ENCODE measurements at regions not wholly inside any gene's neighbourhood (a gene's known extent, or its start where the extent isn't known, plus 50 kb on each side); places are given as distances from the start of the nearest gene placed in this dataset.

GRCh38 chr3:73917643-73918042, 292.9 kb upstream of the PDZRN3 start:
- H3K4me3 ChIP-seq (ENCODE audit: low read depth, low read length) = no peak overlapping the region
- TF ChIP-seq CTCF (IDR thresholded peaks at IDR 0.05; ENCODE audit: insufficient read depth, low read length) = no peak

GRCh38 chr3:73915886-73916285, 291.1 kb upstream of the PDZRN3 start:
- no peak overlapping the region for H3K4me3 ChIP-seq (ENCODE audit: low read depth, low read length)
- TF ChIP-seq CTCF (IDR thresholded peaks at IDR 0.05; ENCODE audit: insufficient read depth, low read length) = no peak
- DNase-seq (ENCODE audit: low read depth) = no peak

More at GRCh38 chr3:73917643-73918042, 292.9 kb upstream of the PDZRN3 start:
- DNase-seq (ENCODE audit: low read depth) = no peak

GRCh38 chr3:73908218-73908617, 283.5 kb upstream of the PDZRN3 start:
- H3K4me3 ChIP-seq (ENCODE audit: low read depth, low read length) = no peak overlapping the region
- TF ChIP-seq CTCF (IDR thresholded peaks at IDR 0.05; ENCODE audit: insufficient read depth, low read length) = no peak
- no peak for DNase-seq (ENCODE audit: low read depth)

- no peak for DNase-seq (ENCODE audit: low read depth)
- TF ChIP-seq CTCF (IDR thresholded peaks at IDR 0.05; ENCODE audit: insufficient read depth, low read length) = no peak
Observed at GRCh38 chr3:73901686-73902085, 276.9 kb upstream of the PDZRN3 start.

GRCh38 chr3:73894474-73895213, 269.9 kb upstream of the PDZRN3 start:
- no peak for DNase-seq (ENCODE audit: low read depth)

More at GRCh38 chr3:73901686-73902085, 276.9 kb upstream of the PDZRN3 start:
- no peak overlapping the region for H3K4me3 ChIP-seq (ENCODE audit: low read depth, low read length)

GRCh38 chr3:73893089-73893488, 268.3 kb upstream of the PDZRN3 start:
- no peak for TF ChIP-seq CTCF (IDR thresholded peaks at IDR 0.05; ENCODE audit: insufficient read depth, low read length)
- DNase-seq (ENCODE audit: low read depth) = no peak
- no peak overlapping the region for H3K4me3 ChIP-seq (ENCODE audit: low read depth, low read length)

More at GRCh38 chr3:73894474-73895213, 269.9 kb upstream of the PDZRN3 start:
- TF ChIP-seq CTCF (IDR thresholded peaks at IDR 0.05; ENCODE audit: insufficient read depth, low read length) = no peak
- no peak overlapping the region for H3K4me3 ChIP-seq (ENCODE audit: low read depth, low read length)

GRCh38 chr3:73885862-73886261, 261.1 kb upstream of the PDZRN3 start:
- H3K4me3 ChIP-seq (ENCODE audit: low read depth, low read length) = no peak overlapping the region
- TF ChIP-seq CTCF (IDR thresholded peaks at IDR 0.05; ENCODE audit: insufficient read depth, low read length) = no peak
- no peak for DNase-seq (ENCODE audit: low read depth)
